Liver (tissue), 8 donors: ENCODE measurements at regions not wholly inside any gene's neighbourhood (a gene's known extent, or its start where the extent isn't known, plus 50 kb on each side); places are given as distances from the start of the nearest gene placed in this dataset.

ENCODE experiments used
- DNase-seq: peaks from one replicate; pipeline ENCODE4 v3.0.0-alpha.2; 2017; ENCODE audit warnings: low spot score
- H3K27ac ChIP-seq, 2 donors: one replicate each; pipeline ENCODE4 v1.7.0; 2013; ENCODE audit warnings: inconsistent platforms in 2 of 2, low read length in 2 of 2, control low read depth in 1 of 2, low read depth in 1 of 2, mild to moderate bottlenecking in 1 of 2
- H3K27me3 ChIP-seq, 4 donors: one replicate each; pipeline versions ENCODE4 v1.6.1 to v1.7.0; 2013; ENCODE audit warnings: low read length in 3 of 4, inconsistent platforms in 1 of 4, mild to moderate bottlenecking in 1 of 4, moderate library complexity in 1 of 4; ENCODE audit not compliant: control insufficient read depth in 4 of 4, insufficient read depth in 4 of 4
- H3K36me3 ChIP-seq, 4 donors: one replicate each; pipeline versions ENCODE4 v1.6.1 to v1.7.0; 2013; ENCODE audit warnings: low read length in 3 of 4, mild to moderate bottlenecking in 3 of 4, low read depth in 1 of 4, moderate library complexity in 1 of 4; ENCODE audit not compliant: control insufficient read depth in 4 of 4, insufficient read depth in 3 of 4
- H3K4me1 ChIP-seq, 4 donors: one replicate each; pipeline versions ENCODE4 v1.6.1 to v1.7.0; 2013; ENCODE audit warnings: low read length in 3 of 4, mild to moderate bottlenecking in 3 of 4, moderate library complexity in 1 of 4; ENCODE audit not compliant: control insufficient read depth in 4 of 4, insufficient read depth in 4 of 4
- H3K4me3 ChIP-seq, 3 donors: one replicate each; pipeline versions ENCODE4 v1.6.1 to v1.7.0; 2013; ENCODE audit warnings: low read length in 3 of 3, control low read depth in 1 of 3, low read depth in 1 of 3, mild to moderate bottlenecking in 1 of 3
- H3K9ac ChIP-seq, 2 donors: one replicate each; pipeline ENCODE4 v1.7.0; 2013; ENCODE audit warnings: low read length in 2 of 2, mild to moderate bottlenecking in 2 of 2, moderate library complexity in 2 of 2, control low read depth in 1 of 2, low read depth in 1 of 2
- H3K9me3 ChIP-seq, 4 donors: one replicate each; pipeline versions ENCODE4 v1.6.1 to v1.7.0; 2013; ENCODE audit warnings: low read length in 3 of 4; ENCODE audit not compliant: control insufficient read depth in 4 of 4
- ATF3 ChIP-seq: IDR thresholded peaks from 2 replicates; pipeline ENCODE4 v1.6.1; 2016; ENCODE audit warnings: antibody characterized with exemption
- EGR1 ChIP-seq, 2 donors: IDR thresholded peaks; 2 replicates each; pipeline ENCODE4 v1.6.1; 2016 to 2018; ENCODE audit warnings: antibody characterized with exemption in 2 of 2, low read depth in 2 of 2
- FOXA2 ChIP-seq: IDR thresholded peaks from 2 replicates; pipeline ENCODE4 v1.6.1; 2016; ENCODE audit warnings: antibody characterized with exemption
- GABPA ChIP-seq, 2 donors: IDR thresholded peaks in 1 of 2; conservative IDR thresholded peaks in 1 of 2; 2 replicates each; pipeline ENCODE4 v1.6.1; 2016; ENCODE audit warnings: antibody characterized with exemption in 2 of 2, mild to moderate bottlenecking in 1 of 2, moderate library complexity in 1 of 2
- HNF4A ChIP-seq, 2 donors: conservative IDR thresholded peaks; 2 replicates each; pipeline ENCODE4 v1.6.1; 2016; ENCODE audit warnings: antibody characterized with exemption in 2 of 2, mild to moderate bottlenecking in 2 of 2
- HNF4G ChIP-seq: IDR thresholded peaks from 2 replicates; pipeline ENCODE4 v1.6.1; 2016; ENCODE audit warnings: antibody characterized with exemption
- JUND ChIP-seq, 2 donors: IDR thresholded peaks; 2 replicates each; pipeline ENCODE4 v1.6.1; 2016; ENCODE audit warnings: antibody characterized with exemption in 2 of 2
- RAD21 ChIP-seq, 2 donors: IDR thresholded peaks; 2 replicates each; pipeline ENCODE4 v1.6.1; 2016; ENCODE audit warnings: antibody characterized with exemption in 2 of 2, mild to moderate bottlenecking in 2 of 2
- RXRA ChIP-seq, 2 donors: IDR thresholded peaks; 2 replicates each; pipeline ENCODE4 v1.6.1; 2017 to 2018; ENCODE audit warnings: antibody characterized with exemption in 2 of 2, mild to moderate bottlenecking in 1 of 2
- TAF1 ChIP-seq: conservative IDR thresholded peaks from 2 replicates; pipeline ENCODE4 v1.6.1; 2016; ENCODE audit warnings: antibody characterized with exemption, mild to moderate bottlenecking
- YY1 ChIP-seq: IDR thresholded peaks from 2 replicates; pipeline ENCODE4 v1.6.1; 2016; ENCODE audit warnings: antibody characterized with exemption, mild to moderate bottlenecking
- WGBS: extraction: QIAGEN DNeasy Blood & Tissue Kit; methylation state at CpG from one replicate; pipeline ENCODE4 v1.1.7; 2013; 5-methylcytosine and 5-hydroxymethylcytosine counted together
- TF ChIP-seq, protein P1 (sequence below): fragments of 150-350 bp; IDR thresholded peaks from 2 replicates; pipeline ENCODE4 v1.5.1; 2017; ENCODE audit warnings: improper control_type of control experiment, low read depth, low read length; ENCODE audit not compliant: missing input control
- TF ChIP-seq, protein P2 (sequence below): IDR thresholded peaks from 2 replicates; pipeline ENCODE4 v1.6.1; 2016; ENCODE audit warnings: antibody characterized with exemption
- TF ChIP-seq, protein P3 (sequence below): IDR thresholded peaks from 2 replicates; pipeline ENCODE4 v1.6.1; 2016; ENCODE audit warnings: antibody characterized with exemption, mild to moderate bottlenecking
- donor health status: healthy.
- donor health status: healthy.
- donor health status: healthy.
- donor health status: healthy.
- donor health status: healthy.

DNA sequence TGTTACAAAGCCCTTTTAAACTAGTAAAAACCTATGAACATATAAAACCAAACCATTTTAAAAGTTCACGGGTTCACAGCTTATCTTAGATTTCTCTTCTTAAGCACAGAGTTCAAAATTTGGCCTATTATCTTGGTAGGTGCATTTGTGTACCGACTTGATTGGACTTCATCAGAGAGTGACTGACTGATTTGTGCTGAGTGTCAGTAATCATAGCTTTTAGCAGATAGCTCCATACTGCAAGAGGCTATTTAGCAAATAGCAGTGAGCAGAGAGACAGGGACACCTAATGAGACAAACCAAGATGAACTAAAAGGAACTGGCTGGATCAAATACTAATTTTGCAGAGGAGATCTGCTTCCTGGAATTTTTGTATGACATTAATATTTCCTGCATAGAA, 274.5 kb downstream of the PRR16 start:
- TF ChIP-seq, protein P1, sequence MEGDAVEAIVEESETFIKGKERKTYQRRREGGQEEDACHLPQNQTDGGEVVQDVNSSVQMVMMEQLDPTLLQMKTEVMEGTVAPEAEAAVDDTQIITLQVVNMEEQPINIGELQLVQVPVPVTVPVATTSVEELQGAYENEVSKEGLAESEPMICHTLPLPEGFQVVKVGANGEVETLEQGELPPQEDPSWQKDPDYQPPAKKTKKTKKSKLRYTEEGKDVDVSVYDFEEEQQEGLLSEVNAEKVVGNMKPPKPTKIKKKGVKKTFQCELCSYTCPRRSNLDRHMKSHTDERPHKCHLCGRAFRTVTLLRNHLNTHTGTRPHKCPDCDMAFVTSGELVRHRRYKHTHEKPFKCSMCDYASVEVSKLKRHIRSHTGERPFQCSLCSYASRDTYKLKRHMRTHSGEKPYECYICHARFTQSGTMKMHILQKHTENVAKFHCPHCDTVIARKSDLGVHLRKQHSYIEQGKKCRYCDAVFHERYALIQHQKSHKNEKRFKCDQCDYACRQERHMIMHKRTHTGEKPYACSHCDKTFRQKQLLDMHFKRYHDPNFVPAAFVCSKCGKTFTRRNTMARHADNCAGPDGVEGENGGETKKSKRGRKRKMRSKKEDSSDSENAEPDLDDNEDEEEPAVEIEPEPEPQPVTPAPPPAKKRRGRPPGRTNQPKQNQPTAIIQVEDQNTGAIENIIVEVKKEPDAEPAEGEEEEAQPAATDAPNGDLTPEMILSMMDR: no peak
- TF ChIP-seq RAD21 (IDR thresholded peaks at IDR 0.05) (no peak), EGR1 (IDR thresholded peaks at IDR 0.05; ENCODE audit: low read depth in 2 of 2) (no peak), TAF1 (no peak)
- Histone ChIP-seq H3K9me3 (no peaks in the 10 kb centered on the region), H3K4me1 (no peaks in the 10 kb centered on the region), H3K4me3 (no peak overlapping the region), H3K36me3 (no peaks in the 10 kb centered on the region), H3K9ac (no peak overlapping the region), H3K27me3 (no peaks in the 10 kb centered on the region), H3K27ac (no peak overlapping the region)
- 61% methylated on average over 2 of the region's 2 CpGs for WGBS
- no peak for DNase-seq

DNA sequence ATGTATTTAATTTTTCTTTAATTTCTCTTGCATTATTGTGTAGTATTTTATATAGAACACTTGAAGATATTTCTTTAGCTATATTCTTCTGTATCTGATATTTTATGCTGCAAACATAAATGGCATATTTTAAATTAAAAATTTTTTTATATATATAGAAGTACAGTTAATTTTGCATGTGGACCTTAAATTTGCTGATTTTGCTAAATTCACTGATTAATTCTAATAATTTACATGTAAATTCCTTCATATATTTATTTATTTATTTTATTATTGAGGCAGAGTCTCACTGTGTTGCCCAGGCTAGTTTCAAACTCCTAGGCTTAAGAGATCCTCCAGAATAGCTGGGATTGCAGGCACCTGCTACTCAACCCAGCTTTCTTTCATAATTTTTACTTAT, 276.9 kb downstream of the PRR16 start:
- no peak for TF ChIP-seq GABPA (IDR thresholded peaks at IDR 0.05 in 1 of 2, conservative IDR thresholded peaks at IDR 0.05 in 1 of 2)
- TF ChIP-seq HNF4G: no peak
- no peak for TF ChIP-seq YY1
- no peak for TF ChIP-seq HNF4A (conservative IDR thresholded peaks at IDR 0.05)
- no peak for TF ChIP-seq RXRA (IDR thresholded peaks at IDR 0.05)
- TF ChIP-seq, protein P2, sequence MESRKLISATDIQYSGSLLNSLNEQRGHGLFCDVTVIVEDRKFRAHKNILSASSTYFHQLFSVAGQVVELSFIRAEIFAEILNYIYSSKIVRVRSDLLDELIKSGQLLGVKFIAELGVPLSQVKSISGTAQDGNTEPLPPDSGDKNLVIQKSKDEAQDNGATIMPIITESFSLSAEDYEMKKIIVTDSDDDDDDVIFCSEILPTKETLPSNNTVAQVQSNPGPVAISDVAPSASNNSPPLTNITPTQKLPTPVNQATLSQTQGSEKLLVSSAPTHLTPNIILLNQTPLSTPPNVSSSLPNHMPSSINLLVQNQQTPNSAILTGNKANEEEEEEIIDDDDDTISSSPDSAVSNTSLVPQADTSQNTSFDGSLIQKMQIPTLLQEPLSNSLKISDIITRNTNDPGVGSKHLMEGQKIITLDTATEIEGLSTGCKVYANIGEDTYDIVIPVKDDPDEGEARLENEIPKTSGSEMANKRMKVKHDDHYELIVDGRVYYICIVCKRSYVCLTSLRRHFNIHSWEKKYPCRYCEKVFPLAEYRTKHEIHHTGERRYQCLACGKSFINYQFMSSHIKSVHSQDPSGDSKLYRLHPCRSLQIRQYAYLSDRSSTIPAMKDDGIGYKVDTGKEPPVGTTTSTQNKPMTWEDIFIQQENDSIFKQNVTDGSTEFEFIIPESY: no peak
- TF ChIP-seq TAF1: no peak
- TF ChIP-seq, protein P1: no peak
- no peak for TF ChIP-seq ATF3
- H3K36me3 ChIP-seq: no peaks in the 10 kb centered on the region
- H3K27me3 ChIP-seq: no peaks in the 10 kb centered on the region
- no peak overlapping the region for H3K9ac ChIP-seq
- DNase-seq: no peak
- no peak overlapping the region for H3K27ac ChIP-seq
- H3K4me1 ChIP-seq: no peaks in the 10 kb centered on the region
- no peak overlapping the region for H3K4me3 ChIP-seq
- no peaks in the 10 kb centered on the region for H3K9me3 ChIP-seq

GRCh38 chr5:120748474-120748873, 284.4 kb downstream of the PRR16 start:
- H3K4me1 ChIP-seq: no peaks in the 10 kb centered on the region
- no peak overlapping the region for H3K27ac ChIP-seq
- 74% methylated on average over 2 of the region's 2 CpGs for WGBS
- no peaks in the 10 kb centered on the region for H3K36me3 ChIP-seq
- H3K9me3 ChIP-seq: no peaks in the 10 kb centered on the region
- no peak overlapping the region for H3K4me3 ChIP-seq
- TF ChIP-seq JUND (IDR thresholded peaks at IDR 0.05) (no peak), FOXA2 (no peak), RAD21 (IDR thresholded peaks at IDR 0.05) (no peak)
- TF ChIP-seq, protein P2: no peak
- TF ChIP-seq, protein P3, sequence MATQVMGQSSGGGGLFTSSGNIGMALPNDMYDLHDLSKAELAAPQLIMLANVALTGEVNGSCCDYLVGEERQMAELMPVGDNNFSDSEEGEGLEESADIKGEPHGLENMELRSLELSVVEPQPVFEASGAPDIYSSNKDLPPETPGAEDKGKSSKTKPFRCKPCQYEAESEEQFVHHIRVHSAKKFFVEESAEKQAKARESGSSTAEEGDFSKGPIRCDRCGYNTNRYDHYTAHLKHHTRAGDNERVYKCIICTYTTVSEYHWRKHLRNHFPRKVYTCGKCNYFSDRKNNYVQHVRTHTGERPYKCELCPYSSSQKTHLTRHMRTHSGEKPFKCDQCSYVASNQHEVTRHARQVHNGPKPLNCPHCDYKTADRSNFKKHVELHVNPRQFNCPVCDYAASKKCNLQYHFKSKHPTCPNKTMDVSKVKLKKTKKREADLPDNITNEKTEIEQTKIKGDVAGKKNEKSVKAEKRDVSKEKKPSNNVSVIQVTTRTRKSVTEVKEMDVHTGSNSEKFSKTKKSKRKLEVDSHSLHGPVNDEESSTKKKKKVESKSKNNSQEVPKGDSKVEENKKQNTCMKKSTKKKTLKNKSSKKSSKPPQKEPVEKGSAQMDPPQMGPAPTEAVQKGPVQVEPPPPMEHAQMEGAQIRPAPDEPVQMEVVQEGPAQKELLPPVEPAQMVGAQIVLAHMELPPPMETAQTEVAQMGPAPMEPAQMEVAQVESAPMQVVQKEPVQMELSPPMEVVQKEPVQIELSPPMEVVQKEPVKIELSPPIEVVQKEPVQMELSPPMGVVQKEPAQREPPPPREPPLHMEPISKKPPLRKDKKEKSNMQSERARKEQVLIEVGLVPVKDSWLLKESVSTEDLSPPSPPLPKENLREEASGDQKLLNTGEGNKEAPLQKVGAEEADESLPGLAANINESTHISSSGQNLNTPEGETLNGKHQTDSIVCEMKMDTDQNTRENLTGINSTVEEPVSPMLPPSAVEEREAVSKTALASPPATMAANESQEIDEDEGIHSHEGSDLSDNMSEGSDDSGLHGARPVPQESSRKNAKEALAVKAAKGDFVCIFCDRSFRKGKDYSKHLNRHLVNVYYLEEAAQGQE: no peak
- no peak for DNase-seq
- no peaks in the 10 kb centered on the region for H3K27me3 ChIP-seq
- H3K9ac ChIP-seq: no peak overlapping the region
